GM21423 (cell line): ENCODE measurements at regions not wholly inside any gene's neighbourhood (a gene's known extent, or its start where the extent isn't known, plus 50 kb on each side); places are given as distances from the start of the nearest gene placed in this dataset.

ENCODE experiments used
- ATAC-seq: cut with Tn5 transposase; IDR thresholded peaks from one replicate; pipeline ENCODE4 v1.9.1; 2021; ENCODE audit warnings: mild to moderate bottlenecking, moderate library complexity; ENCODE audit not compliant: unreplicated experiment

- ATAC-seq = no peak
Measured at GRCh38 chr7:37504801-37505200, 56.1 kb upstream of the ELMO1 start.

GRCh38 chr7:37505750-37506353 lies 57.2 kb upstream of the ELMO1 start:
- ATAC-seq = no peak

GRCh38 chr7:37508118-37508517 lies 59.5 kb upstream of the ELMO1 start:
- no peak for ATAC-seq

- ATAC-seq = no peak
Measured at GRCh38 chr7:37510043-37510634, 61.5 kb upstream of the ELMO1 start.

- no peak for ATAC-seq
Measured at GRCh38 chr7:37511915-37512314, 63.3 kb upstream of the ELMO1 start.

- ATAC-seq = no peak
Measured at GRCh38 chr7:37514497-37514896, 65.8 kb upstream of the ELMO1 start.

GRCh38 chr7:37516664-37517063 lies 68.0 kb upstream of the ELMO1 start:
- ATAC-seq = no peak

GRCh38 chr7:37518266-37518665 lies 69.6 kb upstream of the ELMO1 start:
- no peak for ATAC-seq

GRCh38 chr7:37524056-37524455 lies 75.4 kb upstream of the ELMO1 start:
- no peak for ATAC-seq

GRCh38 chr7:37524797-37525196 lies 76.1 kb upstream of the ELMO1 start:
- no peak for ATAC-seq

- no peak for ATAC-seq
Measured at GRCh38 chr7:37526623-37527022, 78.0 kb upstream of the ELMO1 start.

GRCh38 chr7:37527109-37527508 lies 78.4 kb upstream of the ELMO1 start:
- ATAC-seq = no peak

GRCh38 chr7:37531225-37531624 lies 82.6 kb upstream of the ELMO1 start:
- no peak for ATAC-seq

GRCh38 chr7:37532636-37533035 lies 84.0 kb upstream of the ELMO1 start:
- no peak for ATAC-seq

- ATAC-seq = no peak
Measured at GRCh38 chr7:37534893-37535610, 86.4 kb upstream of the ELMO1 start.

GRCh38 chr7:37535841-37536240 lies 87.2 kb upstream of the ELMO1 start:
- ATAC-seq = no peak

GRCh38 chr7:37536706-37537105 lies 88.0 kb upstream of the ELMO1 start:
- ATAC-seq = no peak

GRCh38 chr7:37537439-37537838 lies 88.8 kb upstream of the ELMO1 start:
- ATAC-seq = no peak

GRCh38 chr7:37538945-37539344 lies 90.3 kb upstream of the ELMO1 start:
- no peak for ATAC-seq

GRCh38 chr7:37540917-37541316 lies 92.3 kb upstream of the ELMO1 start:
- ATAC-seq = no peak

GRCh38 chr7:37541810-37542443 lies 93.3 kb upstream of the ELMO1 start:
- peak; percentile 87 for ATAC-seq
